Thyroid gland (tissue), 4 donors: ENCODE measurements at regions not wholly inside any gene's neighbourhood (a gene's known extent, or its start where the extent isn't known, plus 50 kb on each side); places are given as distances from the start of the nearest gene placed in this dataset.

Experiments used
- CTCF ChIP-seq, 6 experiments: fragments of 200-600 bp in 3 of 6; fragments of 450-650 bp in 3 of 6; sonication (generic) in 3 of 6; IDR thresholded peaks; one replicate each; pipeline ENCODE4 v1.5.1; 2016 to 2019; ENCODE audit warnings: antibody characterized with exemption in 6 of 6, mild to moderate bottlenecking in 2 of 6, inconsistent platforms in 1 of 6, moderate library complexity in 1 of 6
- POLR2A ChIP-seq, 2 donors: fragments of 450-650 bp; IDR thresholded peaks; one replicate each; pipeline ENCODE4 v1.6.1; 2017; ENCODE audit warnings: antibody characterized with exemption in 2 of 2, mild to moderate bottlenecking in 2 of 2, moderate library complexity in 1 of 2

- TF ChIP-seq POLR2A (IDR thresholded peaks at IDR 0.05) (no peak), CTCF (IDR thresholded peaks at IDR 0.05) (no peak)
Measured at GRCh38 chr15:95988574-95988887, 342.0 kb upstream of the NR2F2 start.
